ENCODE measurements at regions not wholly inside any gene's neighbourhood (a gene's known extent, or its start where the extent isn't known, plus 50 kb on each side); places are given as distances from the start of the nearest gene placed in this dataset.

- TF ChIP-seq, protein P1, sequence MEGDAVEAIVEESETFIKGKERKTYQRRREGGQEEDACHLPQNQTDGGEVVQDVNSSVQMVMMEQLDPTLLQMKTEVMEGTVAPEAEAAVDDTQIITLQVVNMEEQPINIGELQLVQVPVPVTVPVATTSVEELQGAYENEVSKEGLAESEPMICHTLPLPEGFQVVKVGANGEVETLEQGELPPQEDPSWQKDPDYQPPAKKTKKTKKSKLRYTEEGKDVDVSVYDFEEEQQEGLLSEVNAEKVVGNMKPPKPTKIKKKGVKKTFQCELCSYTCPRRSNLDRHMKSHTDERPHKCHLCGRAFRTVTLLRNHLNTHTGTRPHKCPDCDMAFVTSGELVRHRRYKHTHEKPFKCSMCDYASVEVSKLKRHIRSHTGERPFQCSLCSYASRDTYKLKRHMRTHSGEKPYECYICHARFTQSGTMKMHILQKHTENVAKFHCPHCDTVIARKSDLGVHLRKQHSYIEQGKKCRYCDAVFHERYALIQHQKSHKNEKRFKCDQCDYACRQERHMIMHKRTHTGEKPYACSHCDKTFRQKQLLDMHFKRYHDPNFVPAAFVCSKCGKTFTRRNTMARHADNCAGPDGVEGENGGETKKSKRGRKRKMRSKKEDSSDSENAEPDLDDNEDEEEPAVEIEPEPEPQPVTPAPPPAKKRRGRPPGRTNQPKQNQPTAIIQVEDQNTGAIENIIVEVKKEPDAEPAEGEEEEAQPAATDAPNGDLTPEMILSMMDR (IDR thresholded peaks at IDR 0.05 in 2 of 3, conservative IDR thresholded peaks at IDR 0.05 in 1 of 3; ENCODE audit: borderline replicate concordance in 1 of 3, insufficient read depth in 1 of 3, low read depth in 2 of 3, low read length in 2 of 3), result no peak
- TF ChIP-seq EZH2 (IDR thresholded peaks at IDR 0.05) (no peak), CBX3 (IDR thresholded peaks at IDR 0.05; ENCODE audit: low read depth) (no peak), POLR2A (IDR thresholded peaks at IDR 0.05; ENCODE audit: borderline replicate concordance, extremely low read depth, insufficient read depth, insufficient read length) (no peak), SIN3A (IDR thresholded peaks at IDR 0.05; ENCODE audit: low read depth) (no peak)
Measured at GRCh38 chr2:42978175-42978886, 185.9 kb upstream of the HAAO start.
